ENCODE measurements at regions not wholly inside any gene's neighbourhood (a gene's known extent, or its start where the extent isn't known, plus 50 kb on each side); places are given as distances from the start of the nearest gene placed in this dataset.

GRCh38 chr20:40568200-40568599, 120.8 kb downstream of the MAFB start:
- 63 to 70% (median 67%) methylated on average over 3 of the region's 3 CpGs for WGBS, 3 donors

GRCh38 chr20:40565682-40566040, 123.4 kb downstream of the MAFB start:
- intact Hi-C loops (cut with DNase I), result no loop called here
- Histone ChIP-seq H3K36me3 (no peaks in the 10 kb centered on the region), H3K9me3 (no peaks in the 10 kb centered on the region), H3K27ac (no peak overlapping the region), H3K4me1 (ENCODE audit: insufficient read depth) (no peaks in the 10 kb centered on the region), H3K27me3 (no peaks in the 10 kb centered on the region), H3K4me3 (no peak overlapping the region)
- 75 to 88% (median 76%) methylated on average over 1 of the region's 1 CpG for WGBS, 3 donors
- TF ChIP-seq POLR2A (IDR thresholded peaks at IDR 0.05) (no peak), EP300 (IDR thresholded peaks at IDR 0.05) (no peak), CTCF (IDR thresholded peaks at IDR 0.05) (no peak)
- DNase-seq, result no peak

More at GRCh38 chr20:40568200-40568599, 120.8 kb downstream of the MAFB start:
- H3K36me3 ChIP-seq, result no peaks in the 10 kb centered on the region
- no peaks in the 10 kb centered on the region for H3K4me1 ChIP-seq (ENCODE audit: insufficient read depth)
- no peak overlapping the region for H3K4me3 ChIP-seq
- no peak overlapping the region for H3K27ac ChIP-seq
- intact Hi-C loops (cut with DNase I), result no loop called here
- DNase-seq, result no peak
- H3K27me3 ChIP-seq, result no peaks in the 10 kb centered on the region
- TF ChIP-seq POLR2A (IDR thresholded peaks at IDR 0.05), result no peak
- no peak for TF ChIP-seq CTCF (IDR thresholded peaks at IDR 0.05)
- no peak for TF ChIP-seq EP300 (IDR thresholded peaks at IDR 0.05)
- no peaks in the 10 kb centered on the region for H3K9me3 ChIP-seq

GRCh38 chr20:40565001-40565681, 123.9 kb downstream of the MAFB start:
- no peaks in the 10 kb centered on the region for H3K36me3 ChIP-seq
- 61 to 65% (median 62%) methylated on average over 6 of the region's 6 CpGs for WGBS, 3 donors
- no peaks in the 10 kb centered on the region for H3K27me3 ChIP-seq
- no peak overlapping the region for H3K4me3 ChIP-seq
- H3K9me3 ChIP-seq, result no peaks in the 10 kb centered on the region
- TF ChIP-seq EP300 (IDR thresholded peaks at IDR 0.05), result no peak
- TF ChIP-seq POLR2A (IDR thresholded peaks at IDR 0.05), result no peak
- TF ChIP-seq CTCF (IDR thresholded peaks at IDR 0.05), result no peak
- H3K4me1 ChIP-seq (ENCODE audit: insufficient read depth), result no peaks in the 10 kb centered on the region
- no peak overlapping the region for H3K27ac ChIP-seq
- no peak for DNase-seq
- intact Hi-C loops (cut with DNase I), result no loop called here

- Histone ChIP-seq H3K27me3 (no peaks in the 10 kb centered on the region), H3K36me3 (no peaks in the 10 kb centered on the region), H3K4me3 (no peak overlapping the region), H3K9me3 (no peaks in the 10 kb centered on the region), H3K4me1 (ENCODE audit: insufficient read depth) (no peaks in the 10 kb centered on the region), H3K27ac (no peak overlapping the region)
- no peak for TF ChIP-seq EP300 (IDR thresholded peaks at IDR 0.05)
- no peak for TF ChIP-seq POLR2A (IDR thresholded peaks at IDR 0.05)
- TF ChIP-seq CTCF (IDR thresholded peaks at IDR 0.05), result no peak
- DNase-seq, result no peak
- intact Hi-C loops (cut with DNase I), result no loop called here
- 39 to 43% (median 42%) methylated on average over 8 of the region's 8 CpGs for WGBS, 3 donors
Measured at GRCh38 chr20:40563296-40563950, 125.6 kb downstream of the MAFB start.

All from ovary (tissue), 7 donors.